SU-DHL-6 (cell line): ENCODE measurements at regions not wholly inside any gene's neighbourhood (a gene's known extent, or its start where the extent isn't known, plus 50 kb on each side); places are given as distances from the start of the nearest gene placed in this dataset.

Experiments used
- EZH2phosphoT487 ChIP-seq: fragments of 200-600 bp; sonication (generic), shearing (Covaris generic); conservative IDR thresholded peaks from 2 replicates; pipeline ENCODE4 v1.6.1; 2018; ENCODE audit warnings: mild to moderate bottlenecking, antibody characterized with exemption, low read length, moderate library complexity, mixed read lengths
- TF ChIP-seq, protein P1 (sequence below): fragments of 200-600 bp; sonication (generic); IDR thresholded peaks from one replicate; pipeline ENCODE4 v1.5.1; 2017; ENCODE audit warnings: antibody characterized with exemption, mild to moderate bottlenecking, low read length, moderate library complexity; ENCODE audit not compliant: insufficient read depth, poor library complexity, severe bottlenecking

DNA sequence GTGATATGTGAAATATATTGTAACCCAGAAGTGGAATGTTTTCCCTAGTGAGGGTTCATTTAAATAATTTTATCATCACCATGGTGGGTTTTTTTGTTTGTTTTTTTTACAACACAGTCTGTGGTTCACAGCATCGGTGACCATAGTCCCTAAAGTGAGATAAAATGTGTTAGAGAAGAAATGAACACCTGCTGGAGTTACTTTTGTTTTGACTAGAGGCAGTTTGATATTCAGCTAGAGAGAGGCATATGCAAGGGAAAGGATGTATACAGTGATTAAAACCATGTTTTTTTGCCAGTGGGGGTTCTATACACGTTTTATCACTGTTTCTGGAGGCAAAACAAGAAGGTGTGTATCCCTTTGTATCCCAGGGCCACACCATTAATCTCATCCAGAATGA, 541.5 kb downstream of the PCDH7 start:
- TF ChIP-seq, protein P1, sequence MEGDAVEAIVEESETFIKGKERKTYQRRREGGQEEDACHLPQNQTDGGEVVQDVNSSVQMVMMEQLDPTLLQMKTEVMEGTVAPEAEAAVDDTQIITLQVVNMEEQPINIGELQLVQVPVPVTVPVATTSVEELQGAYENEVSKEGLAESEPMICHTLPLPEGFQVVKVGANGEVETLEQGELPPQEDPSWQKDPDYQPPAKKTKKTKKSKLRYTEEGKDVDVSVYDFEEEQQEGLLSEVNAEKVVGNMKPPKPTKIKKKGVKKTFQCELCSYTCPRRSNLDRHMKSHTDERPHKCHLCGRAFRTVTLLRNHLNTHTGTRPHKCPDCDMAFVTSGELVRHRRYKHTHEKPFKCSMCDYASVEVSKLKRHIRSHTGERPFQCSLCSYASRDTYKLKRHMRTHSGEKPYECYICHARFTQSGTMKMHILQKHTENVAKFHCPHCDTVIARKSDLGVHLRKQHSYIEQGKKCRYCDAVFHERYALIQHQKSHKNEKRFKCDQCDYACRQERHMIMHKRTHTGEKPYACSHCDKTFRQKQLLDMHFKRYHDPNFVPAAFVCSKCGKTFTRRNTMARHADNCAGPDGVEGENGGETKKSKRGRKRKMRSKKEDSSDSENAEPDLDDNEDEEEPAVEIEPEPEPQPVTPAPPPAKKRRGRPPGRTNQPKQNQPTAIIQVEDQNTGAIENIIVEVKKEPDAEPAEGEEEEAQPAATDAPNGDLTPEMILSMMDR = no peak
- TF ChIP-seq EZH2phosphoT487 = no peak
